ENCODE measurements at regions not wholly inside any gene's neighbourhood (a gene's known extent, or its start where the extent isn't known, plus 50 kb on each side); places are given as distances from the start of the nearest gene placed in this dataset.

DNA sequence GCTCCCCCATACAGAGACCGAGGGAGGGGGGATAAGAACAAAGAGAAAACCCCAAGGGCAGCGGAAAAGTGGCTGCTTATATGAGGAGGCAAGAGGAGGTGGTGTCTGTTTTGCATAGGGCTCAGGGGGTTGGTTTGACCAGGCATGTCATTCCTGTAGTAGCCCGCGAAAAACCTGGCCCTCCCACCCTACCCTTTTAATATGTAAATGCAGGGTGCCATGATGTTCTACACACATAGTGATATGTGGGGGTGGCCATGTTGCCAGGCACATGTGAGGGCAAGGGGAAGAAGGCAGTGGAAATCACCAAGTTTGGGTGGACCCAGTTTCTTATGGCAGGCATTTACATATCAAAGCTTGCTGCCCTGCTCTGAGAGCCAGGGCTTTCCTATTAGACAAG is 203.5 kb upstream of the UBL3 start:
- TF ChIP-seq TAF1 (IDR thresholded peaks at IDR 0.05; ENCODE audit: low read depth) (no peak), TEAD4 (IDR thresholded peaks at IDR 0.05) (no peak), TCF12 (IDR thresholded peaks at IDR 0.05; ENCODE audit: low read depth) (no peak), CEBPB (IDR thresholded peaks at IDR 0.05) (no peak), ZBTB7A (IDR thresholded peaks at IDR 0.05; ENCODE audit: low read depth) (no peak), EGR1 (IDR thresholded peaks at IDR 0.05) (no peak), FOXM1 (IDR thresholded peaks at IDR 0.05; ENCODE audit: borderline replicate concordance, low read depth) (no peak), NFIC (IDR thresholded peaks at IDR 0.05) (no peak), YY1 (IDR thresholded peaks at IDR 0.05; ENCODE audit: low read depth) (no peak), CREB1 (IDR thresholded peaks at IDR 0.05; ENCODE audit: low read depth) (no peak), EP300 (IDR thresholded peaks at IDR 0.05; ENCODE audit: borderline replicate concordance) (no peak)
- TF ChIP-seq, protein P1, sequence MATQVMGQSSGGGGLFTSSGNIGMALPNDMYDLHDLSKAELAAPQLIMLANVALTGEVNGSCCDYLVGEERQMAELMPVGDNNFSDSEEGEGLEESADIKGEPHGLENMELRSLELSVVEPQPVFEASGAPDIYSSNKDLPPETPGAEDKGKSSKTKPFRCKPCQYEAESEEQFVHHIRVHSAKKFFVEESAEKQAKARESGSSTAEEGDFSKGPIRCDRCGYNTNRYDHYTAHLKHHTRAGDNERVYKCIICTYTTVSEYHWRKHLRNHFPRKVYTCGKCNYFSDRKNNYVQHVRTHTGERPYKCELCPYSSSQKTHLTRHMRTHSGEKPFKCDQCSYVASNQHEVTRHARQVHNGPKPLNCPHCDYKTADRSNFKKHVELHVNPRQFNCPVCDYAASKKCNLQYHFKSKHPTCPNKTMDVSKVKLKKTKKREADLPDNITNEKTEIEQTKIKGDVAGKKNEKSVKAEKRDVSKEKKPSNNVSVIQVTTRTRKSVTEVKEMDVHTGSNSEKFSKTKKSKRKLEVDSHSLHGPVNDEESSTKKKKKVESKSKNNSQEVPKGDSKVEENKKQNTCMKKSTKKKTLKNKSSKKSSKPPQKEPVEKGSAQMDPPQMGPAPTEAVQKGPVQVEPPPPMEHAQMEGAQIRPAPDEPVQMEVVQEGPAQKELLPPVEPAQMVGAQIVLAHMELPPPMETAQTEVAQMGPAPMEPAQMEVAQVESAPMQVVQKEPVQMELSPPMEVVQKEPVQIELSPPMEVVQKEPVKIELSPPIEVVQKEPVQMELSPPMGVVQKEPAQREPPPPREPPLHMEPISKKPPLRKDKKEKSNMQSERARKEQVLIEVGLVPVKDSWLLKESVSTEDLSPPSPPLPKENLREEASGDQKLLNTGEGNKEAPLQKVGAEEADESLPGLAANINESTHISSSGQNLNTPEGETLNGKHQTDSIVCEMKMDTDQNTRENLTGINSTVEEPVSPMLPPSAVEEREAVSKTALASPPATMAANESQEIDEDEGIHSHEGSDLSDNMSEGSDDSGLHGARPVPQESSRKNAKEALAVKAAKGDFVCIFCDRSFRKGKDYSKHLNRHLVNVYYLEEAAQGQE (IDR thresholded peaks at IDR 0.05; ENCODE audit: low read depth), result no peak
- TF ChIP-seq, protein P2, sequence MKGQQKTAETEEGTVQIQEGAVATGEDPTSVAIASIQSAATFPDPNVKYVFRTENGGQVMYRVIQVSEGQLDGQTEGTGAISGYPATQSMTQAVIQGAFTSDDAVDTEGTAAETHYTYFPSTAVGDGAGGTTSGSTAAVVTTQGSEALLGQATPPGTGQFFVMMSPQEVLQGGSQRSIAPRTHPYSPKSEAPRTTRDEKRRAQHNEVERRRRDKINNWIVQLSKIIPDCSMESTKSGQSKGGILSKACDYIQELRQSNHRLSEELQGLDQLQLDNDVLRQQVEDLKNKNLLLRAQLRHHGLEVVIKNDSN (IDR thresholded peaks at IDR 0.05), result no peak
- TF ChIP-seq, protein P3, sequence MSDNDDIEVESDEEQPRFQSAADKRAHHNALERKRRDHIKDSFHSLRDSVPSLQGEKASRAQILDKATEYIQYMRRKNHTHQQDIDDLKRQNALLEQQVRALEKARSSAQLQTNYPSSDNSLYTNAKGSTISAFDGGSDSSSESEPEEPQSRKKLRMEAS (IDR thresholded peaks at IDR 0.05), result no peak

DNA sequence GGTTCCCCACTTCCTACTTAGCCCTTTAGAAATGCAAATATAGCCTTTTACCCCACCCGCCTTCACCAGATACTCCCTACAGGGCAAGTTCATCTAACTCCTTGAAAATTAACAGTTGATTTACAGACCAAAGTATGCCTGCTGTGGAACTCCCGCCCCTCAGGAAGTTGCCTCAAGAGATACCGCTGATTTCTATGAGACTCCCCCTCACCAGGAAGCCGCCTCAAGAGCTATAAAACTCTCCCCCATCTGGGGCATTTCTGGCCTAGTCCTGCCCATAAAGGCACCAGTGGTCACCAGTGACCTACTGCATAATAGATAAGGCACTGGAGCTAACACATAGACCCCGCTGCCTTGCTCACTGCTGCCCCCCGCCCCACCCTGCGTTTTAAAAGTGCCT is 201.7 kb upstream of the UBL3 start:
- TF ChIP-seq, protein P2 (IDR thresholded peaks at IDR 0.05), result no peak
- TF ChIP-seq CREB1 (IDR thresholded peaks at IDR 0.05; ENCODE audit: low read depth) (no peak), NFIC (IDR thresholded peaks at IDR 0.05) (no peak), RAD21 (IDR thresholded peaks at IDR 0.05; ENCODE audit: low read depth) (no peak), ZBTB7A (IDR thresholded peaks at IDR 0.05; ENCODE audit: low read depth) (no peak), EGR1 (IDR thresholded peaks at IDR 0.05) (no peak), TEAD4 (IDR thresholded peaks at IDR 0.05) (no peak)
- TF ChIP-seq, protein P1 (IDR thresholded peaks at IDR 0.05; ENCODE audit: low read depth), result no peak
- TF ChIP-seq, protein P3 (IDR thresholded peaks at IDR 0.05), result no peak

DNA sequence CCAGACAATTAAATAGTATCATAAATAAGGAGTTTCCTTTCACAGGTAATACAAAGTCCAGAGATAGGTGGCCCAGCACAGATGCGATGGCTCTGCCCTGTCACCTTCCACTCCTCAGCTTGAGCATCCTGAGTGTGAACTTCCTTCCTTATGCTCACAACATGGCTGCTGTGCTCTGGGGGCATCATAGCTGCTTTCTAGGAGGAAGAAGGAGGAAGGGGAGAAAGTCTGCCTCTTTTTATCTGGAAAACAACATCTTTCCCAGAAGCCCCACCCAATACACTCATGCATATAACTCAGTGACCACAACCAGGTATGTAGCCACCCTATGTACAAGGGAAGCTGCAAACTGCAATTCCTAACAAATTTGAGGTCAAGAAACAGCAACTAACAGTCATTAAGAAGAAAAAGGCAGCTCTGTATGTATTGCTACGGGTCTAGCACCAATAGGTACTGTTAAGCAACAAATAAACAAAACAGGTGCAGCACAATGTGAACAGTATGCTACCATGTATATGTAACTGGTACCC is 201.2 kb upstream of the UBL3 start:
- TF ChIP-seq YY1 (IDR thresholded peaks at IDR 0.05; ENCODE audit: low read depth) (no peak), TCF12 (IDR thresholded peaks at IDR 0.05; ENCODE audit: low read depth) (no peak), TAF1 (IDR thresholded peaks at IDR 0.05; ENCODE audit: low read depth) (no peak), ZBTB7A (IDR thresholded peaks at IDR 0.05; ENCODE audit: low read depth) (no peak), FOXM1 (IDR thresholded peaks at IDR 0.05; ENCODE audit: borderline replicate concordance, low read depth) (no peak), EGR1 (IDR thresholded peaks at IDR 0.05) (no peak), RAD21 (IDR thresholded peaks at IDR 0.05; ENCODE audit: low read depth) (no peak), CREB1 (IDR thresholded peaks at IDR 0.05; ENCODE audit: low read depth) (no peak), EP300 (IDR thresholded peaks at IDR 0.05; ENCODE audit: borderline replicate concordance) (no peak), CEBPB (IDR thresholded peaks at IDR 0.05) (no peak), TEAD4 (IDR thresholded peaks at IDR 0.05) (no peak), NFIC (IDR thresholded peaks at IDR 0.05) (no peak)
- TF ChIP-seq, protein P3 (IDR thresholded peaks at IDR 0.05), result no peak
- TF ChIP-seq, protein P1 (IDR thresholded peaks at IDR 0.05; ENCODE audit: low read depth), result no peak
- TF ChIP-seq, protein P2 (IDR thresholded peaks at IDR 0.05), result no peak

DNA sequence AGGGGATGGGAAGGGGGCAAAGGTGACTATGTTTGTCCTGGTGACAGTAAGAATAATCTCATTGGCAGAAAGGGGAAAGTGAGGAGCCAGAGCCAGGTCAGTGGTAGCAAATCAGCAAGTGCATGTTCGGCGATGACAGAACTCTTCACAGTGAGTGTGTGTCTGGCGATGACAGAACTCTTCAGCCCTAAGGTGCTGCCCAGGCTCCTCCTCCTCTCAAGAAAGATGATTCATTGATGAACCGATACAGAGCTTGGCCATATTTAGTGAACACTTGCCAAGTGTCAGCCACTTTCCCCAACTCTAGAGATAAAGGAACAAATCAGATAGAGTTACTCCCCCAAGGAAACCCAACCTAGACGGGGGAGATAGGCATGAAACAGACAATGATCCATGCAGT is 199.3 kb upstream of the UBL3 start:
- TF ChIP-seq, protein P1 (IDR thresholded peaks at IDR 0.05; ENCODE audit: low read depth), result no peak
- TF ChIP-seq RAD21 (IDR thresholded peaks at IDR 0.05; ENCODE audit: low read depth), result no peak
- no peak for TF ChIP-seq TAF1 (IDR thresholded peaks at IDR 0.05; ENCODE audit: low read depth)
- TF ChIP-seq TEAD4 (IDR thresholded peaks at IDR 0.05), result no peak
- TF ChIP-seq YY1 (IDR thresholded peaks at IDR 0.05; ENCODE audit: low read depth), result no peak
- no peak for TF ChIP-seq EGR1 (IDR thresholded peaks at IDR 0.05)
- TF ChIP-seq, protein P3 (IDR thresholded peaks at IDR 0.05), result no peak
- no peak for TF ChIP-seq NFIC (IDR thresholded peaks at IDR 0.05)
- no peak for TF ChIP-seq CEBPB (IDR thresholded peaks at IDR 0.05)
- no peak for TF ChIP-seq TCF12 (IDR thresholded peaks at IDR 0.05; ENCODE audit: low read depth)
- TF ChIP-seq CREB1 (IDR thresholded peaks at IDR 0.05; ENCODE audit: low read depth), result no peak
- TF ChIP-seq, protein P2 (IDR thresholded peaks at IDR 0.05), result no peak
- no peak for TF ChIP-seq FOXM1 (IDR thresholded peaks at IDR 0.05; ENCODE audit: borderline replicate concordance, low read depth)
- TF ChIP-seq ZBTB7A (IDR thresholded peaks at IDR 0.05; ENCODE audit: low read depth), result no peak
- TF ChIP-seq EP300 (IDR thresholded peaks at IDR 0.05; ENCODE audit: borderline replicate concordance), result no peak

All from Ishikawa (cell line).